Neural cell (in vitro differentiated cells): ENCODE measurements at regions not wholly inside any gene's neighbourhood (a gene's known extent, or its start where the extent isn't known, plus 50 kb on each side); places are given as distances from the start of the nearest gene placed in this dataset.

Source experiments
- H2AFZ ChIP-seq: fragments of 200-600, 300-800 bp; sonication (generic), shearing (Covaris generic); 2 replicates; pipeline ENCODE4 v1.6.0; 2014; ENCODE audit warnings: low read depth, mild to moderate bottlenecking, antibody characterized with exemption, low read length, moderate library complexity
- H3F3A ChIP-seq: fragments of 200-600 bp; shearing (Covaris generic); 2 replicates; pipeline ENCODE4 v1.6.1; 2016; ENCODE audit warnings: mild to moderate bottlenecking, moderate library complexity, mixed read lengths, antibody characterized with exemption, low read length; ENCODE audit not compliant: insufficient read depth, poor library complexity, severe bottlenecking
- H3K27ac ChIP-seq: fragments of 200-600, 300-800 bp; sonication (generic), shearing (Covaris generic); 2 replicates; pipeline ENCODE4 v1.5.1; 2014; ENCODE audit warnings: mild to moderate bottlenecking, low read length, moderate library complexity
- H3K27me3 ChIP-seq: fragments of 300-800, 200-600 bp; sonication (generic), shearing (Covaris generic); 2 replicates; pipeline ENCODE4 v1.6.0; 2014; ENCODE audit warnings: mild to moderate bottlenecking, low read depth, low read length, moderate library complexity; ENCODE audit not compliant: insufficient read depth
- H3K36me3 ChIP-seq: fragments of 300-800, 200-600 bp; sonication (generic), shearing (Covaris generic); 2 replicates; pipeline ENCODE4 v1.5.1; 2014; ENCODE audit warnings: mild to moderate bottlenecking, antibody characterized with exemption, low read length, moderate library complexity; ENCODE audit not compliant: insufficient read depth
- H3K4me2 ChIP-seq: fragments of 300-800, 200-600 bp; sonication (generic), shearing (Covaris generic); 2 replicates; pipeline ENCODE4 v1.6.0; 2014; ENCODE audit warnings: mild to moderate bottlenecking, low read length
- H3K4me3 ChIP-seq: fragments of 300-800, 200-600 bp; sonication (generic), shearing (Covaris generic); 2 replicates; pipeline ENCODE4 v1.5.1; 2014; ENCODE audit warnings: mild to moderate bottlenecking, low read length, moderate library complexity
- H3K79me2 ChIP-seq: fragments of 200-600 bp; shearing (Covaris generic); replicated peaks from 2 replicates; pipeline ENCODE4 v1.6.0; 2014; ENCODE audit warnings: mild to moderate bottlenecking, low read length, moderate library complexity; ENCODE audit not compliant: insufficient read depth
- H3K9ac ChIP-seq: fragments of 300-800, 200-600 bp; sonication (generic), shearing (Covaris generic); 2 replicates; pipeline ENCODE4 v1.6.1; 2016; ENCODE audit warnings: mild to moderate bottlenecking, low read length, mixed read lengths
- H3K9me2 ChIP-seq: fragments of 200-600 bp; shearing (Covaris generic); 2 replicates; pipeline ENCODE4 v1.6.1; 2016; ENCODE audit warnings: mild to moderate bottlenecking, low read length, mixed read lengths; ENCODE audit not compliant: insufficient read depth
- H3K9me3 ChIP-seq: fragments of 200-600, 300-800 bp; sonication (generic), shearing (Covaris generic); 2 replicates; pipeline ENCODE4 v1.6.1; 2016; ENCODE audit warnings: mild to moderate bottlenecking, mixed run types, low read length, moderate library complexity, mixed read lengths
- H4K20me1 ChIP-seq: fragments of 200-600 bp; shearing (Covaris generic); 2 replicates; pipeline ENCODE4 v1.6.1; 2016; ENCODE audit warnings: mild to moderate bottlenecking, mixed run types; ENCODE audit not compliant: insufficient read depth
- EP300 ChIP-seq: fragments of 450-650 bp; conservative IDR thresholded peaks from 2 replicates; pipeline ENCODE4 v1.6.1; 2014; ENCODE audit warnings: antibody characterized with exemption, mild to moderate bottlenecking, moderate library complexity; ENCODE audit not compliant: poor library complexity, severe bottlenecking
- EZH2 ChIP-seq: fragments of 200-600, 300-800 bp; shearing (Covaris generic), sonication (generic); IDR thresholded peaks from 2 replicates; pipeline ENCODE4 v1.6.1; 2014; ENCODE audit warnings: antibody characterized with exemption, low read length, borderline replicate concordance, mild to moderate bottlenecking; ENCODE audit not compliant: insufficient read depth, poor library complexity, severe bottlenecking
- MXI1 ChIP-seq: fragments of 450-650 bp; conservative IDR thresholded peaks from 2 replicates; pipeline ENCODE4 v1.6.1; 2014; ENCODE audit warnings: antibody characterized with exemption, mild to moderate bottlenecking; ENCODE audit not compliant: poor library complexity, severe bottlenecking
- POLR2AphosphoS5 ChIP-seq: IDR thresholded peaks from 2 replicates; pipeline ENCODE4 v1.6.1; 2012
- RAD21 ChIP-seq: fragments of 450-650 bp; conservative IDR thresholded peaks from 2 replicates; pipeline ENCODE4 v1.6.1; 2014; ENCODE audit warnings: antibody characterized with exemption, mild to moderate bottlenecking, moderate library complexity
- SMC3 ChIP-seq: fragments of 450-650 bp; conservative IDR thresholded peaks from 2 replicates; pipeline ENCODE4 v1.6.1; 2014; ENCODE audit warnings: antibody characterized with exemption, mild to moderate bottlenecking, moderate library complexity; ENCODE audit not compliant: poor library complexity
- TAF1 ChIP-seq: IDR thresholded peaks from 2 replicates; pipeline ENCODE4 v1.6.1; 2012; ENCODE audit warnings: low read depth
- TF ChIP-seq, protein P1 (sequence below): fragments of 450-650 bp; IDR thresholded peaks from 2 replicates; pipeline ENCODE4 v1.5.1; 2014; ENCODE audit warnings: antibody characterized with exemption, mild to moderate bottlenecking, moderate library complexity; ENCODE audit not compliant: poor library complexity, severe bottlenecking
- TF ChIP-seq, protein P2 (sequence below): IDR thresholded peaks from 2 replicates; pipeline ENCODE4 v1.6.1; 2012; ENCODE audit warnings: borderline replicate concordance

DNA sequence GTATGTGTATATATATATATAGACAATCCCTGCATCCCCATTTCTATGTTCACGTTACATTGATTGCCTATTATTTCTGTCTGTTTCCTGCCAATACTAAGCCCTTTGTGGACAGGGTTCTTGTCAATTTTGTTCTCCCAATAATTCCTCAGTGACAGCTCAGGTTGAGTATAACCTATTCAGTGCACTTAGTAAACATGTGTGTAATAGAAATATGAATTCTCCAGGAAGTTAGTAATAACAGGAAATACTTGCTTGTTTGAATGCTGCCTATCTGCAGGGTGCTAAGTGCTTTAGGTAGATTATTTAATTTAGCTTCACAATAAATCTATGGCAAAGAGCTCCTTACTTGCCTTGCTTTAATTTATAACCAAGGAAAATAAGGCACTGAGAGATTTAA lies 52.8 kb upstream of the PTGFR start:
- no peak overlapping the region for H3K4me3 ChIP-seq
- no peak overlapping the region for H2AFZ ChIP-seq
- H3K27ac ChIP-seq: no peak overlapping the region
- H4K20me1 ChIP-seq: no peaks in the 10 kb centered on the region
- no peaks in the 10 kb centered on the region for H3K36me3 ChIP-seq
- no peaks in the 10 kb centered on the region for H3K9me2 ChIP-seq
- H3K27me3 ChIP-seq: no peaks in the 10 kb centered on the region
- H3K9ac ChIP-seq: no peak overlapping the region
- H3K79me2 ChIP-seq: no peaks in the 10 kb centered on the region
- H3K9me3 ChIP-seq: no peaks in the 10 kb centered on the region
- TF ChIP-seq SMC3 (no peak), EZH2 (no peak), POLR2AphosphoS5 (no peak), TAF1 (no peak), RAD21 (no peak), EP300 (no peak), MXI1 (no peak)
- TF ChIP-seq, protein P1, sequence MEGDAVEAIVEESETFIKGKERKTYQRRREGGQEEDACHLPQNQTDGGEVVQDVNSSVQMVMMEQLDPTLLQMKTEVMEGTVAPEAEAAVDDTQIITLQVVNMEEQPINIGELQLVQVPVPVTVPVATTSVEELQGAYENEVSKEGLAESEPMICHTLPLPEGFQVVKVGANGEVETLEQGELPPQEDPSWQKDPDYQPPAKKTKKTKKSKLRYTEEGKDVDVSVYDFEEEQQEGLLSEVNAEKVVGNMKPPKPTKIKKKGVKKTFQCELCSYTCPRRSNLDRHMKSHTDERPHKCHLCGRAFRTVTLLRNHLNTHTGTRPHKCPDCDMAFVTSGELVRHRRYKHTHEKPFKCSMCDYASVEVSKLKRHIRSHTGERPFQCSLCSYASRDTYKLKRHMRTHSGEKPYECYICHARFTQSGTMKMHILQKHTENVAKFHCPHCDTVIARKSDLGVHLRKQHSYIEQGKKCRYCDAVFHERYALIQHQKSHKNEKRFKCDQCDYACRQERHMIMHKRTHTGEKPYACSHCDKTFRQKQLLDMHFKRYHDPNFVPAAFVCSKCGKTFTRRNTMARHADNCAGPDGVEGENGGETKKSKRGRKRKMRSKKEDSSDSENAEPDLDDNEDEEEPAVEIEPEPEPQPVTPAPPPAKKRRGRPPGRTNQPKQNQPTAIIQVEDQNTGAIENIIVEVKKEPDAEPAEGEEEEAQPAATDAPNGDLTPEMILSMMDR: no peak
- TF ChIP-seq, protein P2, sequence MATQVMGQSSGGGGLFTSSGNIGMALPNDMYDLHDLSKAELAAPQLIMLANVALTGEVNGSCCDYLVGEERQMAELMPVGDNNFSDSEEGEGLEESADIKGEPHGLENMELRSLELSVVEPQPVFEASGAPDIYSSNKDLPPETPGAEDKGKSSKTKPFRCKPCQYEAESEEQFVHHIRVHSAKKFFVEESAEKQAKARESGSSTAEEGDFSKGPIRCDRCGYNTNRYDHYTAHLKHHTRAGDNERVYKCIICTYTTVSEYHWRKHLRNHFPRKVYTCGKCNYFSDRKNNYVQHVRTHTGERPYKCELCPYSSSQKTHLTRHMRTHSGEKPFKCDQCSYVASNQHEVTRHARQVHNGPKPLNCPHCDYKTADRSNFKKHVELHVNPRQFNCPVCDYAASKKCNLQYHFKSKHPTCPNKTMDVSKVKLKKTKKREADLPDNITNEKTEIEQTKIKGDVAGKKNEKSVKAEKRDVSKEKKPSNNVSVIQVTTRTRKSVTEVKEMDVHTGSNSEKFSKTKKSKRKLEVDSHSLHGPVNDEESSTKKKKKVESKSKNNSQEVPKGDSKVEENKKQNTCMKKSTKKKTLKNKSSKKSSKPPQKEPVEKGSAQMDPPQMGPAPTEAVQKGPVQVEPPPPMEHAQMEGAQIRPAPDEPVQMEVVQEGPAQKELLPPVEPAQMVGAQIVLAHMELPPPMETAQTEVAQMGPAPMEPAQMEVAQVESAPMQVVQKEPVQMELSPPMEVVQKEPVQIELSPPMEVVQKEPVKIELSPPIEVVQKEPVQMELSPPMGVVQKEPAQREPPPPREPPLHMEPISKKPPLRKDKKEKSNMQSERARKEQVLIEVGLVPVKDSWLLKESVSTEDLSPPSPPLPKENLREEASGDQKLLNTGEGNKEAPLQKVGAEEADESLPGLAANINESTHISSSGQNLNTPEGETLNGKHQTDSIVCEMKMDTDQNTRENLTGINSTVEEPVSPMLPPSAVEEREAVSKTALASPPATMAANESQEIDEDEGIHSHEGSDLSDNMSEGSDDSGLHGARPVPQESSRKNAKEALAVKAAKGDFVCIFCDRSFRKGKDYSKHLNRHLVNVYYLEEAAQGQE: no peak
- H3K4me2 ChIP-seq: no peak overlapping the region
- no peaks in the 10 kb centered on the region for H3F3A ChIP-seq

DNA sequence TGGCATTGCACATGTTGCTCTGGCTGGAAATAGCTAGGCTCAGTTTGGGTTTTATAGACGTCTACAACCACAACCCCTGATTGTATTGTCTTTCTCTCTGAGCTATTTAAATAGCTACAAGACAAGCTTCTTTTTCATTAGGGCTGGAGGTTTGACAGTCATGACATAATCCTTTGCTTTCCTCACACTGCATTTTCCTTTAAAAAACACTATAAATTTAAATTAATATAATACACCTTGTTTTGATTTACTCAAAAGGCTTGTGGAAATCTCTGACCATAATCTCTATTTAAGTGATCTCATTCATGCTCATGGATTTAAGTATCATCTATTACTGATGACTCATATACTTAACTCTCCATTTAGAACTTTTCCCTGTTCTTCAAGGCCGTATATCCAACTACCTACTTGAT lies 50.4 kb upstream of the PTGFR start:
- H3K4me3 ChIP-seq: no peak overlapping the region
- no peaks in the 10 kb centered on the region for H3K9me2 ChIP-seq
- no peaks in the 10 kb centered on the region for H3F3A ChIP-seq
- no peaks in the 10 kb centered on the region for H3K9me3 ChIP-seq
- no peak overlapping the region for H2AFZ ChIP-seq
- no peaks in the 10 kb centered on the region for H3K79me2 ChIP-seq
- no peak for TF ChIP-seq EP300
- no peak for TF ChIP-seq MXI1
- no peak for TF ChIP-seq EZH2
- no peak for TF ChIP-seq TAF1
- TF ChIP-seq, protein P2: no peak
- no peak for TF ChIP-seq RAD21
- no peak for TF ChIP-seq SMC3
- no peak for TF ChIP-seq POLR2AphosphoS5
- TF ChIP-seq, protein P1: no peak
- H3K4me2 ChIP-seq: no peak overlapping the region
- H3K27ac ChIP-seq: no peak overlapping the region
- no peak overlapping the region for H3K9ac ChIP-seq
- no peaks in the 10 kb centered on the region for H3K36me3 ChIP-seq
- H4K20me1 ChIP-seq: no peaks in the 10 kb centered on the region
- no peaks in the 10 kb centered on the region for H3K27me3 ChIP-seq
